Mesenchymal stem cell (in vitro differentiated cells and primary cell): ENCODE measurements at regions not wholly inside any gene's neighbourhood (a gene's known extent, or its start where the extent isn't known, plus 50 kb on each side); places are given as distances from the start of the nearest gene placed in this dataset.
"Not testable (repeated sequence)": the region's sequence is repeated elsewhere in the genome, so short reads cannot be mapped to it uniquely, and the experiment has no call there.

Experiments
- DNase-seq: peaks from one replicate; pipeline ENCODE4 v3.0.0-alpha.2; 2013
- H2AFZ ChIP-seq: one replicate; pipeline ENCODE4 v1.6.1; 2013; ENCODE audit warnings: low read depth, mild to moderate bottlenecking, control low read depth, inconsistent platforms, low read length, moderate library complexity
- H2AK5ac ChIP-seq: 2 replicates; pipeline ENCODE4 v1.6.1; 2013; ENCODE audit warnings: low read length, moderate library complexity, mild to moderate bottlenecking, inconsistent platforms; ENCODE audit not compliant: severe bottlenecking
- H2BK120ac ChIP-seq: one replicate; pipeline ENCODE4 v1.6.1; 2013; ENCODE audit warnings: low read depth, mild to moderate bottlenecking, inconsistent platforms, low read length, moderate library complexity
- H2BK12ac ChIP-seq, 2 experiments: one replicate each; pipeline ENCODE4 v1.6.1; 2013; ENCODE audit warnings: inconsistent platforms in 2 of 2, low read length in 2 of 2, mild to moderate bottlenecking in 2 of 2, moderate library complexity in 2 of 2, control low read depth in 1 of 2
- H2BK15ac ChIP-seq: one replicate; pipeline ENCODE4 v1.6.1; 2013; ENCODE audit warnings: mild to moderate bottlenecking, low read depth, inconsistent platforms; ENCODE audit not compliant: poor library complexity, severe bottlenecking
- H2BK5ac ChIP-seq: 2 replicates; pipeline ENCODE4 v1.6.1; 2013; ENCODE audit warnings: low read depth, mild to moderate bottlenecking, low read length, control low read depth, inconsistent platforms; ENCODE audit not compliant: poor library complexity, severe bottlenecking
- H3K14ac ChIP-seq, 2 experiments: one replicate each; pipeline ENCODE4 v1.6.1; 2013; ENCODE audit warnings: inconsistent platforms in 2 of 2, low read length in 2 of 2, control low read depth in 1 of 2, mild to moderate bottlenecking in 1 of 2, moderate library complexity in 1 of 2
- H3K18ac ChIP-seq, 2 experiments: one replicate each; pipeline ENCODE4 v1.6.1; 2013; ENCODE audit warnings: inconsistent platforms in 2 of 2, low read length in 2 of 2, control low read depth in 1 of 2, low read depth in 1 of 2, mild to moderate bottlenecking in 1 of 2
- H3K23ac ChIP-seq, 2 experiments: one replicate each; pipeline ENCODE4 v1.6.1; 2013; ENCODE audit warnings: inconsistent platforms in 2 of 2, low read length in 2 of 2, mild to moderate bottlenecking in 2 of 2, moderate library complexity in 2 of 2, control low read depth in 1 of 2
- H3K27ac ChIP-seq: 2 replicates; pipeline ENCODE4 v1.5.1; 2013; ENCODE audit warnings: mild to moderate bottlenecking, moderate library complexity, low read length, control low read depth, inconsistent platforms; ENCODE audit not compliant: poor library complexity, severe bottlenecking
- H3K27me3 ChIP-seq, 2 experiments: 2 replicates each; pipeline versions ENCODE4 v1.6.1 to v1.7.0; 2013; ENCODE audit warnings: low read length in 2 of 2, mild to moderate bottlenecking in 2 of 2, moderate library complexity in 2 of 2, control low read depth in 1 of 2, inconsistent platforms in 1 of 2; ENCODE audit not compliant: control insufficient read depth in 1 of 2, insufficient read depth in 1 of 2
- H3K36me3 ChIP-seq, 2 experiments: 2 replicates each; pipeline versions ENCODE4 v1.6.1 to v1.7.0; 2013; ENCODE audit warnings: low read length in 2 of 2, control low read depth in 1 of 2, inconsistent platforms in 1 of 2, low read depth in 1 of 2, mild to moderate bottlenecking in 1 of 2; ENCODE audit not compliant: insufficient read depth in 2 of 2, control insufficient read depth in 1 of 2
- H3K4ac ChIP-seq, 2 experiments: one replicate each; pipeline ENCODE4 v1.6.1; 2013; ENCODE audit warnings: inconsistent platforms in 2 of 2, low read length in 2 of 2, mild to moderate bottlenecking in 2 of 2, moderate library complexity in 2 of 2, control low read depth in 1 of 2, low read depth in 1 of 2
- H3K4me1 ChIP-seq: 2 replicates; pipeline ENCODE4 v1.6.1; 2013; ENCODE audit warnings: low read depth, low read length, control low read depth; ENCODE audit not compliant: control insufficient read depth, insufficient read depth
- H3K4me2 ChIP-seq: 2 replicates; pipeline ENCODE4 v1.6.1; 2013; ENCODE audit warnings: low read length, mild to moderate bottlenecking, inconsistent platforms; ENCODE audit not compliant: poor library complexity, severe bottlenecking
- H3K4me3 ChIP-seq, 2 experiments: 2 replicates each; pipeline versions ENCODE4 v1.5.1 to v1.7.0; 2013; ENCODE audit warnings: low read length in 2 of 2, mild to moderate bottlenecking in 2 of 2, control low read depth in 1 of 2, low read depth in 1 of 2; ENCODE audit not compliant: insufficient read depth in 1 of 2
- H3K79me1 ChIP-seq: replicated peaks from 2 replicates; pipeline ENCODE4 v1.6.1; 2013; ENCODE audit warnings: mild to moderate bottlenecking, control low read depth, low read length, inconsistent platforms; ENCODE audit not compliant: poor library complexity, severe bottlenecking
- H3K9ac ChIP-seq: 2 replicates; pipeline ENCODE4 v1.7.0; 2013; ENCODE audit warnings: mild to moderate bottlenecking, low read length, moderate library complexity
- H3K9me3 ChIP-seq: 2 replicates; pipeline ENCODE4 v1.7.0; 2013; ENCODE audit warnings: mild to moderate bottlenecking, low read length; ENCODE audit not compliant: control insufficient read depth
- H4K8ac ChIP-seq: one replicate; pipeline ENCODE4 v1.6.1; 2013; ENCODE audit warnings: inconsistent platforms, mild to moderate bottlenecking, low read length, moderate library complexity
- H4K91ac ChIP-seq: one replicate; pipeline ENCODE4 v1.6.1; 2013; ENCODE audit warnings: mild to moderate bottlenecking, low read length, inconsistent platforms
- WGBS: methylation state at CpG from one replicate; pipeline ENCODE4 v1.1.7; 2013; ENCODE audit warnings: mixed read lengths; 5-methylcytosine and 5-hydroxymethylcytosine counted together

DNA sequence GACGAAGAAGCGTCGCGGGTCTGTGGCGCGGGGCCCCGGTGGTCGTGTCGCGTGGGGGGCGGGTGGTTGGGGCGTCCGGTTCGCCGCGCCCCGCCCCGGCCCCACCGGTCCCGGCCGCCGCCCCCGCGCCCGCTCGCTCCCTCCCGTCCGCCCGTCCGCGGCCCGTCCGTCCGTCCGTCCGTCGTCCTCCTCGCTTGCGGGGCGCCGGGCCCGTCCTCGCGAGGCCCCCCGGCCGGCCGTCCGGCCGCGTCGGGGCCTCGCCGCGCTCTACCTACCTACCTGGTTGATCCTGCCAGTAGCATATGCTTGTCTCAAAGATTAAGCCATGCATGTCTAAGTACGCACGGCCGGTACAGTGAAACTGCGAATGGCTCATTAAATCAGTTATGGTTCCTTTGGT lies 1533.5 kb upstream of the TPTE start:
- not testable (repeated sequence) for H3K79me1 ChIP-seq, H2BK5ac ChIP-seq, H2BK12ac ChIP-seq, H3K4me1 ChIP-seq, H3K27ac ChIP-seq, H3K14ac ChIP-seq, H3K4me2 ChIP-seq, H3K18ac ChIP-seq, H2AFZ ChIP-seq, H3K4ac ChIP-seq, H3K27me3 ChIP-seq, H3K23ac ChIP-seq, H2BK120ac ChIP-seq, H3K9ac ChIP-seq, H2BK15ac ChIP-seq, H3K36me3 ChIP-seq, H2AK5ac ChIP-seq, H3K4me3 ChIP-seq, H4K91ac ChIP-seq, DNase-seq, H4K8ac ChIP-seq
- H3K9me3 ChIP-seq: peaks cover 22% of the 10 kb centered on the region
- WGBS: no CpG with 5 or more reads among the region's 58 CpGs

GRCh38 chr21:8988696-8989095 lies 1532.7 kb upstream of the TPTE start:
- no peak overlapping the region for H3K27ac ChIP-seq
- H2BK12ac ChIP-seq: no peak overlapping the region
- H3K79me1 ChIP-seq: no peaks in the 10 kb centered on the region
- H2AK5ac ChIP-seq: no peak overlapping the region
- H3K4me1 ChIP-seq: no peaks in the 10 kb centered on the region
- DNase-seq: no peak
- peaks cover 29% of the 10 kb centered on the region for H3K9me3 ChIP-seq
- no peak overlapping the region for H2BK5ac ChIP-seq
- no peak overlapping the region for H3K23ac ChIP-seq
- no peak overlapping the region for H3K9ac ChIP-seq
- no peak overlapping the region for H2AFZ ChIP-seq
- no peak overlapping the region for H4K91ac ChIP-seq
- no peak overlapping the region for H3K4ac ChIP-seq
- H2BK120ac ChIP-seq: no peak overlapping the region
- no peak overlapping the region for H3K4me3 ChIP-seq
- H3K14ac ChIP-seq: no peak overlapping the region
- H2BK15ac ChIP-seq: no peak overlapping the region
- H3K36me3 ChIP-seq: no peaks in the 10 kb centered on the region
- 84% methylated on average over 9 of the region's 9 CpGs for WGBS
- no peak overlapping the region for H3K18ac ChIP-seq
- H3K4me2 ChIP-seq: no peak overlapping the region
- no peak overlapping the region for H4K8ac ChIP-seq
- H3K27me3 ChIP-seq: no peaks in the 10 kb centered on the region

DNA sequence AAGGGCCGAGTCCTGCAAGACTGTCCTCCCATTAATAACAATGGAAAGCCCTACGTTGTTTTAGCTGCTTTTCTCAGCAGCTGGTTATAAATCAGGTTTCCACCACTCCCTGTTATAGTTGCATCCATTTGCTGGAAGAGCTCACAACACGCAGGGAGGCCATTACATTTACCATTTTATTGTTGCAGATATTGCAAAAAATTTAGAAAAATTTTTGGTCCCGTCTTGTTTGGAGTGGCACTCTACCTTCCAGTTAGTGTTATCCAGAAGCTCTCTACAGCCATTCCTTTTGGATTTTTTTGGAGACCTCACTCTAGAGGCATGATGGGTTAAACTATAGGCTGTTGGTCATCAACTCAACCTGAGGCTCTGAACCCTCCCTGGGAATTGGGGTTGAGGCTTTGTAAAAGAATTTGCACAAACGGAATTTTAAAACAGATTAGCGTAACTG lies 1532.1 kb upstream of the TPTE start:
- no peak overlapping the region for H2AK5ac ChIP-seq
- H2AFZ ChIP-seq: no peak overlapping the region
- no peaks in the 10 kb centered on the region for H3K36me3 ChIP-seq
- no peak overlapping the region for H4K91ac ChIP-seq
- H2BK120ac ChIP-seq: no peak overlapping the region
- H3K4me3 ChIP-seq: no peak overlapping the region
- no peak overlapping the region for H3K27ac ChIP-seq
- H3K79me1 ChIP-seq: no peaks in the 10 kb centered on the region
- no peak overlapping the region for H3K4me2 ChIP-seq
- H3K14ac ChIP-seq: no peak overlapping the region
- no peak overlapping the region for H3K9ac ChIP-seq
- H3K18ac ChIP-seq: no peak overlapping the region
- H4K8ac ChIP-seq: no peak overlapping the region
- 48% methylated on average over 6 of the region's 6 CpGs for WGBS
- DNase-seq: no peak
- no peak overlapping the region for H2BK5ac ChIP-seq
- no peak overlapping the region for H2BK12ac ChIP-seq
- H3K4ac ChIP-seq: no peak overlapping the region
- H3K23ac ChIP-seq: no peak overlapping the region
- H2BK15ac ChIP-seq: no peak overlapping the region
- no peaks in the 10 kb centered on the region for H3K4me1 ChIP-seq
- no peaks in the 10 kb centered on the region for H3K27me3 ChIP-seq
- peaks cover 33% of the 10 kb centered on the region for H3K9me3 ChIP-seq

GRCh38 chr21:8989721-8990325 lies 1531.6 kb upstream of the TPTE start:
- Histone ChIP-seq H3K9ac (no peak overlapping the region), H2AK5ac (no peak overlapping the region), H3K27ac (no peak overlapping the region), H4K8ac (no peak overlapping the region), H2BK15ac (no peak overlapping the region), H3K4me2 (no peak overlapping the region), H2BK5ac (no peak overlapping the region), H3K9me3 (peaks cover 33% of the 10 kb centered on the region), H2BK12ac (no peak overlapping the region), H3K27me3 (no peaks in the 10 kb centered on the region), H4K91ac (no peak overlapping the region), H3K79me1 (no peaks in the 10 kb centered on the region), H3K18ac (no peak overlapping the region), H2AFZ (no peak overlapping the region), H2BK120ac (no peak overlapping the region), H3K23ac (no peak overlapping the region), H3K4me1 (no peaks in the 10 kb centered on the region), H3K4me3 (no peak overlapping the region), H3K14ac (no peak overlapping the region), H3K4ac (no peak overlapping the region), H3K36me3 (no peaks in the 10 kb centered on the region)
- WGBS: 68% methylated on average over 16 of the region's 16 CpGs
- no peak for DNase-seq
